IgD-negative memory B cell (primary cell): ENCODE measurements at regions not wholly inside any gene's neighbourhood (a gene's known extent, or its start where the extent isn't known, plus 50 kb on each side); places are given as distances from the start of the nearest gene placed in this dataset.
A peak's percentile ranks its signal among the peaks of the same experiment; 100 is the strongest.
"Not testable (repeated sequence)": the region's sequence is repeated elsewhere in the genome, so short reads cannot be mapped to it uniquely, and the experiment has no call there.

ENCODE experiments used
- H3K27ac Mint-ChIP-seq, 3 donors: one replicate each; pipeline ENCODE4 v1.8.0; 2020 to 2022; ENCODE audit warnings: mild to moderate bottlenecking in 3 of 3, mixed read lengths in 3 of 3, moderate library complexity in 1 of 3
- H3K27me3 Mint-ChIP-seq: one replicate; pipeline ENCODE4 v1.8.0; 2021; ENCODE audit warnings: mixed read lengths
- H3K36me3 Mint-ChIP-seq: one replicate; pipeline ENCODE4 v1.8.0; 2020; ENCODE audit warnings: mild to moderate bottlenecking, mixed read lengths
- H3K4me1 Mint-ChIP-seq, 3 donors: one replicate each; pipeline ENCODE4 v1.8.0; 2020 to 2022; ENCODE audit warnings: mixed read lengths in 3 of 3, mild to moderate bottlenecking in 1 of 3
- H3K4me3 Mint-ChIP-seq, 4 donors: one replicate each; pipeline ENCODE4 v1.8.0; 2020 to 2022; ENCODE audit warnings: mild to moderate bottlenecking in 4 of 4, mixed read lengths in 4 of 4, moderate library complexity in 3 of 4
- H3K9me3 Mint-ChIP-seq, 3 donors: one replicate each; pipeline ENCODE4 v1.8.0; 2020 to 2021; ENCODE audit warnings: mixed read lengths in 3 of 3, mild to moderate bottlenecking in 1 of 3

DNA sequence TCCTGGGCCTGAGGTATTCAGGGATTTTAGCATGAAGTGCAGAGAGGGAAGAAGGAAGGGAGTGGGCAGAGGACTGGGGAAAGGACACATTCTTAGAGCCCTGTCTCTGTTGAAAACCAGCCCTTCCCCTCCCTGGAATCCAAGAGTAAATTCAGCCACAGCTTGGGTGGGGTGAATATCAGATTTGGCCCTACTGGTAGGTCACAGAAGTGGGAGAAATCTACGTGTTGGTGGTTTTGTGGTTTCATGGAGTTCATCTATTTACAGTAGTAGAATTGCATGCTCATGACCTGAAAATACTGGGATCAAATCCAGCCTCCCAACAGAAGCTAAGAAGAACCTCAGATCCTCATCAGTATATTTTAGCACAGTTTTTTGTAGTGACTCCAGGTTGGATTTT is 404.4 kb downstream of the BMP2 start:
- peaks cover 0 to 4% (median 0%) of the 10 kb centered on the region in 3 donors for H3K9me3 Mint-ChIP-seq

DNA sequence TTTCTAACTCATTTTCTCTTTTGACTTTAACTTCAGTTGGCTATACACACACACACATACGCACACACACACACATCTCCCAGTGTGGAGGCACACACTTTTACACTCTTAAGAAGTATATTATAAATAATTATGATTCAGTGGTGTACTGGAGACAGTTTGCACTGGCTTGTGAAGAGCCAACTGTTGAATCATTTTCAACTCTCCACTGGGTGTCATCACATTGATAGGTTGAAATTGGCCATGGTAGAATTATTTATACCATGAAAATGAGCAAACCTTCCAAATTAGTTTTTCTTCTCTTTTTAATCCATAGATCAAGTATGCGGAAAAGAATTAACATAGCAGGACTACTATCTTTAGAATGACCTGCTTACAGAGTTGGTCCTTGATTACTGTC is 407.1 kb downstream of the BMP2 start:
- no peaks in the 10 kb centered on the region for H3K36me3 Mint-ChIP-seq
- H3K9me3 Mint-ChIP-seq = peaks cover 0 to 7% (median 7%) of the 10 kb centered on the region in 3 donors
- H3K4me1 Mint-ChIP-seq = no peaks in the 10 kb centered on the region
- no peaks in the 10 kb centered on the region for H3K27me3 Mint-ChIP-seq
- H3K4me3 Mint-ChIP-seq = no peak overlapping the region
- no peak overlapping the region for H3K27ac Mint-ChIP-seq

More for the DNA sequence above, 404.4 kb downstream of the BMP2 start:
- H3K4me3 Mint-ChIP-seq = no peak overlapping the region
- no peaks in the 10 kb centered on the region for H3K36me3 Mint-ChIP-seq
- H3K27ac Mint-ChIP-seq = no peak overlapping the region
- no peaks in the 10 kb centered on the region for H3K4me1 Mint-ChIP-seq
- no peaks in the 10 kb centered on the region for H3K27me3 Mint-ChIP-seq

DNA sequence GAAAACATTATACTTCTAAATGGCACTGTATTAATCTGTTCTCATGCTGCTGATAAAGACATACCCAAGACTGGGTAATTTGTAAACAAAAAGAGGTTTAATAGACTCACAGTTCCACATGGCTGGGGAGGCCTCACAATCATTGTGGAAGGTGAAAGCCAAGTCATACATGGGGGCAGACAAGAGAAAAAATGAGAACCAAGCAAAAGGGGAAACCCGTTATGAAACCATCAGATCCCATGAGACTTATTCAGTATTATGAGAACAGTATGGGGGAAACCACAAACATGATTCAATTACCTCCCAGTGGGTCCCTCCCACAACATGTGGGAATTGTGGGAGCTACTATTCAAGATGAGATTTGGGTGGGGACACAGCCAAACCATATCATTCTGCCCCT is 408.3 kb downstream of the BMP2 start:
- H3K27ac Mint-ChIP-seq, H3K4me3 Mint-ChIP-seq, H3K36me3 Mint-ChIP-seq, H3K4me1 Mint-ChIP-seq, H3K27me3 Mint-ChIP-seq: not testable (repeated sequence)
- H3K9me3 Mint-ChIP-seq = peaks cover 0 to 16% (median 11%) of the 10 kb centered on the region in 3 donors

DNA sequence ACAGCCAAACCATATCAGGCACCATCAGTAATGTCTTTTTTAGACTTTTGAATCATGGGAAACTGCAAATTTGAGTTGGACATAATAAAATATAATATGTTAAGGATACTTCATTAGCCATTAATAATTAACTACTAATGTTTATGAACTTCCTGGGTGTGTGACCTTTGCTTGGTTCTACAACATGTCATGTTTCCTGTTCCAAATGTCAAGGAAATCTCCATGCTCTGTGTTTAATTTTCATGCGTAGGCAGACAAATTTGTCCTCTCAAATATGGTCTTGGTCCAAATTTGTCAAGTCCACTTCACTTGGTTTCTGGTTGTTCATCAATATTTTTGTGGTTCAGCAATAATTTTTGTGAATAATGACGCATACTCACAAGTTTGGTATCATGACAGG is 410.5 kb downstream of the BMP2 start:
- Mint-ChIP-seq H3K27me3 (no peaks in the 10 kb centered on the region), H3K36me3 (no peaks in the 10 kb centered on the region), H3K27ac (no peak overlapping the region), H3K4me3 (no peak overlapping the region), H3K9me3 (peaks cover 4 to 21% (median 11%) of the 10 kb centered on the region in 3 donors), H3K4me1 (no peaks in the 10 kb centered on the region)

DNA sequence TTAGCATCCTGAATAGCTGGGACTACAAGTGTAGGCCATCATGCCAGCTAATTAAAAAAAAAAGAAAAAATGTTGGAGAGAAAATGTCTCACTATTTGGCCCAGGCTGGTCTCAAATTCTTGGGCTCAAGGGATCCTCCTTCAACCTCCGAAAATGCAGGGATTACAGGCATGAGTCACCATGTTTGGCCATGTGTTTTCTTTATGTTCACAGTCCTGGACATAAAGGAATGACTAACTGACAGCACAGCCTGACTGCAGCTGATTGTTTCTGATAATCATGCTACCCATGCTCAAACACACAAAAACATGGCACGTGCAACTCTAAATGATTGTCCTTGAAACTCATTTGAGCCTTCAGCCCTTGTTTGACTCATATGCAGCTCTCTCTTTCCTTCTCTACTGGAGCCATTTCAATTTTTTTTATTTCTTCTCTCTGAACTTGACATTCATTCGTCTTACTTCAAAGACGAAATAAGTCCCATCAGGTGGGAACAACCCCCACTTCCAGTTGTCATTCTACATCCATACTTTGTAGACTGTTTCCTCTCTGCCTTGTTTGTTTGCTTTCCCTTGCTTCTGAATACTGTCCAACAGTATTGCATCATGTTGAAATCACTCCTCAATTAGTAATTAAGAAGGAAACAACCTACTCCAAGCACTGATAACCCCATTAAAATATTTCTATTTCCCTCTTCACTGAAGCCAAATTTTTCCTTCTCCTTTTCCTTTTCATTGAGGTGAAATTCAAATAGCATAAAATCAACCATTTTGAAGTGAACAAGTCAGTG is 413.0 kb downstream of the BMP2 start:
- peaks cover 4 to 18% (median 13%) of the 10 kb centered on the region in 3 donors for H3K9me3 Mint-ChIP-seq
- H3K4me3 Mint-ChIP-seq = no peak overlapping the region

DNA sequence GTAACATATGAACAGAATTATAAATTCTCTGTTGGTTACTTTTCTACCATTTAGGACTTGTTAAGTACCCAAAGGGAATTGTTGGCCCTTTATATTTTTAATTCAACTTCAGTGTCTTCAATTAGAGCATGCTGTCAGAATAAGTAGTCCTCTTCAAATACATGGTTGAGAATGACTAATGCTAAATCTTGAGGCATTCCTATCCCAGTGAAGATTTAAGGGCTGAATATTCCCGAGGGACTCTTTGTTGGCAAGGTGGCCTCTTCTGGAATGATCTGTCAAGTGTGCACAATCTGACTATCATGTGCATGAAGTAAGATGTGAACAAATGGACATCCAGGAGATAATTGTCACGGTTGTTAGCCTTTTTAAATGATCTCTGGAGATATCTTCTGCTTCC is 421.7 kb downstream of the BMP2 start:
- H3K27ac Mint-ChIP-seq = no peak overlapping the region
- H3K9me3 Mint-ChIP-seq = peaks cover 0 to 7% (median 3%) of the 10 kb centered on the region in 3 donors
- no peaks in the 10 kb centered on the region for H3K27me3 Mint-ChIP-seq
- no peaks in the 10 kb centered on the region for H3K36me3 Mint-ChIP-seq
- H3K4me3 Mint-ChIP-seq = no peak overlapping the region
- no peaks in the 10 kb centered on the region for H3K4me1 Mint-ChIP-seq

More for the DNA sequence above, 413.0 kb downstream of the BMP2 start:
- H3K27ac Mint-ChIP-seq = peak overlapping the region in 1 of 3 donors; percentile 41
- no peaks in the 10 kb centered on the region for H3K27me3 Mint-ChIP-seq
- no peaks in the 10 kb centered on the region for H3K4me1 Mint-ChIP-seq
- no peaks in the 10 kb centered on the region for H3K36me3 Mint-ChIP-seq

DNA sequence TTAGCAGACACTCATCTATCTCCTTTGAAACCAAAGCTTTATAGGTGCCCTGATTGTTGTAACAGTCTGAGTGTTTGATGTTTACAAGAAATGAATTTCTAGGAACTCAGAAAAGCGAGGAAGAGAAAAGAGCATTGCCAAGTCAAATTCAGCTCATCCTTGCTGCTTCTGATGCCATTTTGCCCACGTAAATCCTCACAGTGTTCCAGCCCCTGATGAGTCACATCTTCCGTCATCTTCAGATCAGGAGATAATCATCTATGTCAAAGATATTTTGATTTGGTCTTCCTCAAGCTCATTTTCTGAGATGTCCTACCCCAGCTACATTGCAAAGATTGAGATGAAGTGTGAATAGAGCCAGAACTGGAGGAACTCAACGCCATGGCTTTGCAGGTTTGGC is 426.2 kb downstream of the BMP2 start:
- Mint-ChIP-seq H3K27me3 (no peaks in the 10 kb centered on the region), H3K9me3 (peaks cover 2 to 7% (median 3%) of the 10 kb centered on the region in 3 donors), H3K4me1 (no peaks in the 10 kb centered on the region), H3K27ac (no peak overlapping the region), H3K4me3 (no peak overlapping the region), H3K36me3 (no peaks in the 10 kb centered on the region)

DNA sequence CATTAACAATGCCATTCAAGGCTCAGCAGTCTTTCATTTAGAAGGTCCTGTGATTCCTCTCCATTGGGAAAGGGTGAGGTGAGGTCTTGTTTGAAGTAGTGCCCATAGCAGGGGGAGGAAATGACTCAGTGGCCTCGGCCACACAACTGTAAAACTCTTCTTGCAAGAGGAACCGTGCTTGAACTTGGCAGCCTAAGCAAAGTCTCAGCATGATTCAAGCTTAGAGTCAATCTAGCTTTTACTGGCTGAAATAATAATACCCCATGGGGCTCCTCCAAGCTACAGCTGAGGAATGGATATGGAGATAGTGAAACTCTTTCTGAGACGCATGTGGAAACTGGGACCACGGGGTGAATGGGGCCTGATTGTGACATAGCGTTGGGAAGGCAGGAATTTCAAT is 428.2 kb downstream of the BMP2 start:
- Mint-ChIP-seq H3K36me3 (no peaks in the 10 kb centered on the region), H3K27me3 (no peaks in the 10 kb centered on the region), H3K9me3 (peaks cover 2 to 8% (median 2%) of the 10 kb centered on the region in 3 donors), H3K4me1 (no peaks in the 10 kb centered on the region), H3K4me3 (no peak overlapping the region), H3K27ac (no peak overlapping the region)

DNA sequence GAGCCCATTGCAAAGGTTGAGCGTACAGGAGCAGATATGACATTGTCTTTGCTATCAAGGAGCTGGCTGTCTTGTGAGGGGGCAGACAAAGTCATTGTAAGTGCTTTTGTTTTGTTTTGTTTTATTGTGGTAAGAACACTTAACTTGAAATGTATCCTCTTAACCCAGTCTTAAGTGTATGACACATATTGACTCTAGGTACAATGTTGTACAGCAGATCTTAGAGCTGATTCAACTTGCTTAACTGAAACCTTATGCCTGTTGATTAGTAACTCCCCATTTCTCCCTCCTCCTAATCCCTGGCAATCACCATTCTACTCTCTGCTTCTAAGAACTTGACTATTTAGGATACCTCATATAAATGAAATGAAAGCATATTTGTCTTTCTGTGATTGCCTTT is 429.0 kb downstream of the BMP2 start:
- no peaks in the 10 kb centered on the region for H3K36me3 Mint-ChIP-seq
- H3K4me1 Mint-ChIP-seq = no peaks in the 10 kb centered on the region
- H3K4me3 Mint-ChIP-seq = no peak overlapping the region
- no peak overlapping the region for H3K27ac Mint-ChIP-seq
- no peaks in the 10 kb centered on the region for H3K27me3 Mint-ChIP-seq
- H3K9me3 Mint-ChIP-seq = peaks cover 2 to 10% (median 2%) of the 10 kb centered on the region in 3 donors

DNA sequence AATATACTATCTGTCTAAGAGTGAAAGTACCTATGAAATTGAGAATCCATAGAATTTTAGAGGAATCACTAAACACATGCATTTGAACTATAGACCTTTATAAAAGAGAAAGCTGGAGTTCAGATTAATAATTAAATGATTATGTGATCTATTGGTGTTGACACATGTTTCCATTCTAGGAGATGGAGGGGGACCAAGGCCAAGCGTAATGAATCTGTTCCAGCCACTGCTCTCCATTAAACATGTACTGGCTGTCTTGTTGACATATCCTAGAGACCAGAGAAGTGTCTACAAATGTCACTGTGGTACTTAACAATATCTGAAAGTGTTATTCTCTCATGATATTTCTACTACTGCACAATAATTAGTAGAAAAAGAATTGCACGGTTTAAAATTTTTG is 432.4 kb downstream of the BMP2 start:
- no peaks in the 10 kb centered on the region for H3K4me1 Mint-ChIP-seq
- no peak overlapping the region for H3K27ac Mint-ChIP-seq
- H3K4me3 Mint-ChIP-seq = no peak overlapping the region
- peaks cover 0 to 12% (median 5%) of the 10 kb centered on the region in 3 donors for H3K9me3 Mint-ChIP-seq
- no peaks in the 10 kb centered on the region for H3K36me3 Mint-ChIP-seq
- H3K27me3 Mint-ChIP-seq = no peaks in the 10 kb centered on the region

DNA sequence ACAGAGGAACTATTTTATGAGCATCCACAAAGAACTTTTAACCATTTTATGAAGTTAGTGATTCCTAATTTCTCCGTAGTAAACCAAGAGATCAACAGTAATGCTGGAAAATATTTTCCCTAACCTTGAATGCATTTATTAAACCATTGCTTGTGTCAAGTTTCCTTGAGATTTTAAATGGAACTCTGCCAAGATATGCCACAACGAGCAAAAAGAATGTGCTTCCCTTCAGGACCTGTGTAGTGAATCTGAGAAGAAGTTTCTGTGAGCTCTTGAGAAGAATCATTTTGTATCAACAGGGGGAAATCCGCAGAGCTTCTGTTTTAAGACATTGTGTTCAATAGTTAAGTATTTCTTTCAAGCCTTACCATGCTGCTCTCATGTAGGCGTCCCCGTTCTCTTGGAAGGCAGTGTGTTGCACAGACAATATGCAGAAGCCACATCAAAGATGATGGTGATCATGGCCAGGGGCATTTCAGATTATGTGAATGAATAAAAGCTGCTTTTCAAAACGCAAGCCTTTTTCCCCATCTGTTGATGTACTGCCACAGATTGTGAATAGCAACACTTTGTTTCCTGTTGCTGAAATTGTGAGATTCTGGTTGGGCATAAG is 439.8 kb downstream of the BMP2 start:
- Mint-ChIP-seq H3K4me1 (no peaks in the 10 kb centered on the region), H3K36me3 (peaks cover 1% of the 10 kb centered on the region), H3K4me3 (no peak overlapping the region)

DNA sequence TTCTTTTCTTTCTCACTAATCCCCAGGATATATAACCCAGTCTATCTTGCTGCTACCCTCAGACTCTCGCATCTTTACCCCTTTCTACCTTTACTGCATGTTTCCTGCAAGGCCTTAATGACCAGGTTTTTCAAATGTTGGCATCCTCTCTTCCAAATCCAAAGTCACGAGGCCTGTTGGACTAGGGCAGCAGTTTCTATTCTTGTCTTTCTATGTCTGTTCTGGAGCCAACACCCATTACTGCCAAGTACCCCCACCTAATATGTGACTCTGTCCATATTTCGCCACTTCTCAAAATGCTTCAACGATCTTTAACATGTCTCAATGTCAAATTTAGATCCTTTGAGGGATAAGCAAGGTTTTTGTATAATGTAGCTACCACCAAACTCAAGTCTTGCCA is 443.4 kb downstream of the BMP2 start:
- Mint-ChIP-seq H3K9me3 (peaks cover 2 to 24% (median 3%) of the 10 kb centered on the region in 3 donors), H3K27ac (no peak overlapping the region), H3K4me1 (no peaks in the 10 kb centered on the region), H3K36me3 (peaks cover 1% of the 10 kb centered on the region), H3K27me3 (no peaks in the 10 kb centered on the region), H3K4me3 (no peak overlapping the region)

More for the DNA sequence above, 439.8 kb downstream of the BMP2 start:
- Mint-ChIP-seq H3K9me3 (peaks cover 2 to 26% (median 5%) of the 10 kb centered on the region in 3 donors), H3K27ac (no peak overlapping the region), H3K27me3 (no peaks in the 10 kb centered on the region)

DNA sequence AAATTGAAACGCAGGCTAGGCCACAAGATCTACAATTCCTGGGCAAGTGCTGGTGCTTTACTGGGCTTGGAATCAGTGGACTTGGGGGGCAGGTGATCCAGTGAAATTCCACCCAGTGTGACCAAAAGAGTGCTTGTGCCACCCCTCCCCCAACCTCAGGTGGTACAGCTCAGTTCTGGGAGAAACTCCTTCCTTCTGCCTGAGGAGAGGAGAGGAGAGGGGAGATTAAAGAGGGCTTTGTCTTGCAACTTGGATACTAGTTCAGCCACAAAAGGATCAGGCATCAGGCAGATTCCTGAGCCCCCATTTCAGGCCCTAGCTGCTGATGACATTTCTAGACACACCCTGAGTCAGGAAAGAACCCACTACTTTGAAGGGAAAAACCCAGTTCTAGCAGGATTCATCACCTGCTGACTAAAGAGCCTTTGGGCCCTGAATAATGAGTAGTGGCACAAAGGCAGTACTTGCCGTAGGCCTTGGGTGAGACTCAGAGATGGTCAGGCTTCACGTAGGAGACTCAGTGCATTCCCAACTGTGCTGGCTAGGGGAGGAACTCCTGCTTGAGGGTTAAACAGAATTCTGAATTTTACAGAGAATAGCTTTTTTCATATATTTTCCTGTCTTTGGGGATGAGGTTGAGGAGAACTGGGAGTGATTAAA is 446.7 kb downstream of the BMP2 start:
- peaks cover 2 to 11% (median 5%) of the 10 kb centered on the region in 3 donors for H3K9me3 Mint-ChIP-seq
- no peaks in the 10 kb centered on the region for H3K36me3 Mint-ChIP-seq
- H3K4me3 Mint-ChIP-seq = no peak overlapping the region
- no peaks in the 10 kb centered on the region for H3K27me3 Mint-ChIP-seq
- no peaks in the 10 kb centered on the region for H3K4me1 Mint-ChIP-seq
- no peak overlapping the region for H3K27ac Mint-ChIP-seq

DNA sequence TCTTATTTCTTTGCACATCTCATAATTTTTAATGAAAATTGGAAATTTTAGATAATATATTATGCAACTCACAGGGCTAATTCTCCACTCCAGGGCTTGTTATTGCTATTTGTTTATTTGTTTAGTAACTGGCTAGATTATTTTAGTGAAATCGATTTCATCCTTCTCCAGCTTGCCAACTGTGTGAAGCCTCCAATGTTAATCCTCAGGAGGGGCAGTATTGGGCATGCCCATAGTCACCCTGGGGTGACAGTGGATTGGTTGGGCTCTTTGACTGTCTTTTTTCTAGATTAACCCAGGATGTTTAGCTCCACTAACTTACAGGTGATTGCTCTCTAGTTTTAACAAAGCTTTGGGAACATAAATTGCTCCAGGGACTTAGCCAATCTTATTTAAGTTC is 450.1 kb downstream of the BMP2 start:
- Mint-ChIP-seq H3K9me3 (peaks cover 2 to 5% (median 2%) of the 10 kb centered on the region in 3 donors), H3K36me3 (no peaks in the 10 kb centered on the region), H3K4me3 (no peak overlapping the region), H3K27me3 (no peaks in the 10 kb centered on the region), H3K27ac (no peak overlapping the region), H3K4me1 (no peaks in the 10 kb centered on the region)

DNA sequence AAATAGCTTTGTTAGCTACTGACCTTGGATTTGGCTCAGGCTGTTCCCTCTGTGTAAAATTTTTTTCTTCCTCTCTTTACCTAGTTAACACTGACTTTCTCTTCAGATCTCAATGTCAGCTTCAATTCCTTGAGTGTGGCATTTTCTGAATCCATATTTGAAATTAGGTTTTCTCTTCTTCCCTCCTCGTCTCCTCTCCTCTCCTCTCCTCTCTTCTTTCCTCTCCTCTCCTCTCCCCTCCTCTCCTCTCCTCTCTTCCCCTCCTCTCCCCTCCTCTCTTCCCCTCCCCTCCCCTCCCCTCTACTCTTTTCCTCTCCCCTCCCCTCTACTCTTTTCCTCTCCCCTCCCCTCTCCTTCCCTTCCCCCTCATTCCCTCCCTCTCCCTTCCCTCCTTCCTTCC is 453.3 kb downstream of the BMP2 start:
- H3K4me3 Mint-ChIP-seq = no peak overlapping the region
- peaks cover 4 to 20% (median 10%) of the 10 kb centered on the region in 3 donors for H3K9me3 Mint-ChIP-seq

More for the DNA sequence above, 453.3 kb downstream of the BMP2 start:
- H3K27ac Mint-ChIP-seq = no peak overlapping the region
- H3K27me3 Mint-ChIP-seq = no peaks in the 10 kb centered on the region
- no peaks in the 10 kb centered on the region for H3K36me3 Mint-ChIP-seq
- H3K4me1 Mint-ChIP-seq = no peaks in the 10 kb centered on the region
